ENCODE measurements at regions not wholly inside any gene's neighbourhood (a gene's known extent, or its start where the extent isn't known, plus 50 kb on each side); places are given as distances from the start of the nearest gene placed in this dataset.

GRCh38 chr5:14082973-14083372 lies 60.2 kb upstream of the TRIO start:
- H3K36me3 ChIP-seq, result no peaks in the 10 kb centered on the region
- no peaks in the 10 kb centered on the region for H3K9me3 ChIP-seq
- no peaks in the 10 kb centered on the region for H3K4me1 ChIP-seq
- intact Hi-C loops (cut with DNase I; ENCODE audit: low total_unique reads), result no loop called here
- DNase-seq, result no peak
- in situ Hi-C loops (cut with MboI; ENCODE audit: low pct_ligation_motif_present in 1 of 4, low pct_unique_long_range_greater_than_20kb in 1 of 4, low sequenced_read_pairs in 3 of 4), result no loop called here
- no peak overlapping the region for H3K27ac ChIP-seq
- H3K27me3 ChIP-seq, result no peaks in the 10 kb centered on the region
- H3K4me3 ChIP-seq, result no peak overlapping the region
- TF ChIP-seq EP300 (IDR thresholded peaks at IDR 0.05; ENCODE audit: low read depth) (no peak), POLR2AphosphoS5 (IDR thresholded peaks at IDR 0.05) (no peak), CTCF (IDR thresholded peaks at IDR 0.05) (no peak), POLR2A (IDR thresholded peaks at IDR 0.05) (no peak)
- WGBS, 2 donors (ENCODE audit: low coverage in 1 of 2), result 88 to 100% methylated on average over 1 to 2 of the region's 2 CpGs

DNA sequence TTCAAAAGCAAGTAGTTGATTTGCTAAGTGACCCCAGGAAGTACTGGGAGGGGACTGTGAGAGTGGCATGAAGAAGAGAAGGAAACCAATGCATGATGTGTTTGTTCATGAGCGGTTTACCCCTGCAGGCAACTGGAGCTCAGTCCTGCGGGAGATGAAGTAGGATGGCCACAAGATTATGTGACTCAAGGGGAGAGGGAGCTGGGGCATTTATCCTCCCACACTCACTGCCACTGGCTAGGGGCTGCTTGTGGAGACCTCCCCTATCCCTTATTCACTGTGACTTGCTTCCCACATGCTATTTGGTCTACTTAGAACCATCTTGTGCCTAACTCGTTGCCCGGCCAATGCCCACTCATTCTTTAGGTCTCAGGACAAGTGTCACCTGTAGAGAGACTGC lies 60.6 kb upstream of the TRIO start:
- no peak for TF ChIP-seq CTCF (IDR thresholded peaks at IDR 0.05)
- TF ChIP-seq POLR2AphosphoS5 (IDR thresholded peaks at IDR 0.05), result no peak
- TF ChIP-seq EP300 (IDR thresholded peaks at IDR 0.05; ENCODE audit: low read depth), result no peak
- no peak for TF ChIP-seq POLR2A (IDR thresholded peaks at IDR 0.05)
- Histone ChIP-seq H3K27me3 (no peaks in the 10 kb centered on the region), H3K9me3 (no peaks in the 10 kb centered on the region), H3K4me3 (no peak overlapping the region), H3K36me3 (no peaks in the 10 kb centered on the region), H3K27ac (no peak overlapping the region), H3K4me1 (no peaks in the 10 kb centered on the region)
- DNase-seq, result no peak
- in situ Hi-C loops (cut with MboI; ENCODE audit: low pct_ligation_motif_present in 1 of 4, low pct_unique_long_range_greater_than_20kb in 1 of 4, low sequenced_read_pairs in 3 of 4), result no loop called here
- 73 to 83% methylated on average over 4 of the region's 4 CpGs for WGBS, 2 donors (ENCODE audit: low coverage in 1 of 2)
- intact Hi-C loops (cut with DNase I; ENCODE audit: low total_unique reads), result no loop called here

DNA sequence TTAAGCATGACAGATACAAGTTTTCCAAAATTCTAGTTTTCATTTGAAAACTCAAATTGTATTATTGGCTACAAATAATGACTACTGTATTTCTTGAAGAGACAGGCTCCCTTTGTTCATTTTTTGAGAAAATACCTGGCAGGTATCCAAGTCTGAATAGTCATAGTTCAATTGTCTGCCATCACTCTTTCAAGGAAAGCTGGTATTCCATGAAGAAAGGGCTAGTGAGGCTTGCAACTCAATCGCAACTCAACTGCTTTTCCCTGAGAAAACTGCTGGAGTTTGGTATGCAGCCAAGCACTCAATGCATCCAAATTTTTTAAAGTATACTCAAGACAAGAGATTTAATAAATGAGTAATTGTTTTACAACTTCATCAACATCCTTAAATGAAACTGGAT lies 61.4 kb upstream of the TRIO start:
- in situ Hi-C loops (cut with MboI; ENCODE audit: low pct_ligation_motif_present in 1 of 4, low pct_unique_long_range_greater_than_20kb in 1 of 4, low sequenced_read_pairs in 3 of 4), result no loop called here
- H3K4me1 ChIP-seq, result no peaks in the 10 kb centered on the region
- WGBS, 2 donors (ENCODE audit: low coverage in 1 of 2), result 43 to 60% methylated on average over 1 of the region's 1 CpG
- DNase-seq, result no peak
- no peaks in the 10 kb centered on the region for H3K27me3 ChIP-seq
- no peaks in the 10 kb centered on the region for H3K9me3 ChIP-seq
- intact Hi-C loops (cut with DNase I; ENCODE audit: low total_unique reads), result no loop called here
- no peak overlapping the region for H3K4me3 ChIP-seq
- no peak overlapping the region for H3K27ac ChIP-seq
- no peak for TF ChIP-seq CTCF (IDR thresholded peaks at IDR 0.05)
- no peak for TF ChIP-seq EP300 (IDR thresholded peaks at IDR 0.05; ENCODE audit: low read depth)
- no peak for TF ChIP-seq POLR2A (IDR thresholded peaks at IDR 0.05)
- TF ChIP-seq POLR2AphosphoS5 (IDR thresholded peaks at IDR 0.05), result no peak
- no peaks in the 10 kb centered on the region for H3K36me3 ChIP-seq

DNA sequence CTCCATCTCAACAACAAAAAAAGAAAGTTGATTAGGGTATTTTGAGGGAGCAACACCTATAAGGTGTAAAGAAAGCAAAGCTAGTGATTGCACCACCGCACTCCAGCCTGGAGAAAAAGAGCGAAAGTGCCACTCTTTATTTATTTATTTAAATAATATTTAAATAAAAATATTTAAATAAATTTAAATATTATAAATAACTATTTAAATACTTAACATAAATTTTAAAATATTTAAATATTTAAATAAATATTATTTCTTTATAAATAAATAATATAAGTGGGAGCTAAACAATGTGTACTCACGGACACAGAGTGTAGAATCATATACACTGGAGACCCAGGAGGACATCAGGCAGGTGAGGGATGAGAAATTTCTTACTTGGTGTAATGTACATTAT lies 64.4 kb upstream of the TRIO start:
- TF ChIP-seq CTCF (IDR thresholded peaks at IDR 0.05), result no peak
- TF ChIP-seq EP300 (IDR thresholded peaks at IDR 0.05; ENCODE audit: low read depth), result no peak
- no peak for TF ChIP-seq POLR2AphosphoS5 (IDR thresholded peaks at IDR 0.05)
- DNase-seq, result no peak
- Histone ChIP-seq H3K36me3 (no peaks in the 10 kb centered on the region), H3K4me3 (no peak overlapping the region), H3K27me3 (no peaks in the 10 kb centered on the region), H3K27ac (no peak overlapping the region), H3K4me1 (no peaks in the 10 kb centered on the region), H3K9me3 (no peaks in the 10 kb centered on the region)
- 95 to 100% methylated on average over 3 of the region's 3 CpGs for WGBS, 2 donors (ENCODE audit: low coverage in 1 of 2)
- in situ Hi-C loops (cut with MboI; ENCODE audit: low pct_ligation_motif_present in 1 of 4, low pct_unique_long_range_greater_than_20kb in 1 of 4, low sequenced_read_pairs in 3 of 4) (no loop called here), intact Hi-C loops (cut with DNase I; ENCODE audit: low total_unique reads) (no loop called here)

Data from transverse colon (tissue), 4 donors.